Tibial artery (tissue), 4 donors: ENCODE measurements at regions not wholly inside any gene's neighbourhood (a gene's known extent, or its start where the extent isn't known, plus 50 kb on each side); places are given as distances from the start of the nearest gene placed in this dataset.

Source experiments
- DNase-seq, 2 donors: peaks; one replicate each; pipeline ENCODE4 v3.0.0-alpha.2; 2019
- H3K27ac ChIP-seq, 2 donors: fragments of 200-600 bp; sonication (generic) in 1 of 2; 1 replicate in 1 of 2; 2 replicates in 1 of 2; pipeline ENCODE4 v1.5.1; 2018 to 2019; ENCODE audit warnings: mild to moderate bottlenecking in 1 of 2
- H3K27me3 ChIP-seq, 2 donors: fragments of 200-600 bp; sonication (generic) in 1 of 2; one replicate each; pipeline versions ENCODE4 v1.5.1 to v1.6.0; 2016 to 2019
- H3K36me3 ChIP-seq, 3 donors: fragments of 200-600 bp; sonication (generic) in 2 of 3; one replicate each; pipeline ENCODE4 v1.5.1; 2016 to 2019; ENCODE audit warnings: mild to moderate bottlenecking in 2 of 3
- H3K4me1 ChIP-seq, 4 donors: fragments of 200-600 bp; sonication (generic) in 2 of 4; 1 replicate in 3 of 4; 2 replicates in 1 of 4; pipeline ENCODE4 v1.5.1; 2016 to 2019
- H3K4me3 ChIP-seq, 2 donors: fragments of 200-600 bp; sonication (generic) in 1 of 2; 1 replicate in 1 of 2; 2 replicates in 1 of 2; pipeline ENCODE4 v1.5.1; 2018 to 2019; ENCODE audit warnings: mild to moderate bottlenecking in 2 of 2
- H3K9me3 ChIP-seq, 3 donors: fragments of 200-600 bp; sonication (generic) in 1 of 3; one replicate each; pipeline ENCODE4 v1.5.1; 2016 to 2019
- intact Hi-C: fragments of 100-400 bp; cut with DNase I; formaldehyde crosslinking; loops from one replicate; pipeline ENCODE4 v1.15.0; 2023; ENCODE audit warnings: low total_unique reads
- TF ChIP-seq, protein P1 (sequence below), 2 experiments: fragments of 200-600 bp in 1 of 2; fragments of 450-650 bp in 1 of 2; IDR thresholded peaks; one replicate each; pipeline ENCODE4 v1.5.1; 2017 to 2019; ENCODE audit warnings: antibody characterized with exemption in 2 of 2, mild to moderate bottlenecking in 1 of 2, moderate library complexity in 1 of 2

GRCh38 chr1:5664906-5665875 is 327.0 kb downstream of the NPHP4 start:
- TF ChIP-seq, protein P1, sequence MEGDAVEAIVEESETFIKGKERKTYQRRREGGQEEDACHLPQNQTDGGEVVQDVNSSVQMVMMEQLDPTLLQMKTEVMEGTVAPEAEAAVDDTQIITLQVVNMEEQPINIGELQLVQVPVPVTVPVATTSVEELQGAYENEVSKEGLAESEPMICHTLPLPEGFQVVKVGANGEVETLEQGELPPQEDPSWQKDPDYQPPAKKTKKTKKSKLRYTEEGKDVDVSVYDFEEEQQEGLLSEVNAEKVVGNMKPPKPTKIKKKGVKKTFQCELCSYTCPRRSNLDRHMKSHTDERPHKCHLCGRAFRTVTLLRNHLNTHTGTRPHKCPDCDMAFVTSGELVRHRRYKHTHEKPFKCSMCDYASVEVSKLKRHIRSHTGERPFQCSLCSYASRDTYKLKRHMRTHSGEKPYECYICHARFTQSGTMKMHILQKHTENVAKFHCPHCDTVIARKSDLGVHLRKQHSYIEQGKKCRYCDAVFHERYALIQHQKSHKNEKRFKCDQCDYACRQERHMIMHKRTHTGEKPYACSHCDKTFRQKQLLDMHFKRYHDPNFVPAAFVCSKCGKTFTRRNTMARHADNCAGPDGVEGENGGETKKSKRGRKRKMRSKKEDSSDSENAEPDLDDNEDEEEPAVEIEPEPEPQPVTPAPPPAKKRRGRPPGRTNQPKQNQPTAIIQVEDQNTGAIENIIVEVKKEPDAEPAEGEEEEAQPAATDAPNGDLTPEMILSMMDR (IDR thresholded peaks at IDR 0.05): no peak
- Histone ChIP-seq H3K27ac (no peak overlapping the region), H3K4me3 (no peak overlapping the region), H3K27me3 (peaks cover 0 to 38% of the 10 kb centered on the region in 2 donors), H3K9me3 (no peaks in the 10 kb centered on the region), H3K36me3 (no peaks in the 10 kb centered on the region), H3K4me1 (peaks cover 0 to 4% (median 0%) of the 10 kb centered on the region in 4 donors)
- intact Hi-C loops: no loop called here
- DNase-seq: no peak

DNA sequence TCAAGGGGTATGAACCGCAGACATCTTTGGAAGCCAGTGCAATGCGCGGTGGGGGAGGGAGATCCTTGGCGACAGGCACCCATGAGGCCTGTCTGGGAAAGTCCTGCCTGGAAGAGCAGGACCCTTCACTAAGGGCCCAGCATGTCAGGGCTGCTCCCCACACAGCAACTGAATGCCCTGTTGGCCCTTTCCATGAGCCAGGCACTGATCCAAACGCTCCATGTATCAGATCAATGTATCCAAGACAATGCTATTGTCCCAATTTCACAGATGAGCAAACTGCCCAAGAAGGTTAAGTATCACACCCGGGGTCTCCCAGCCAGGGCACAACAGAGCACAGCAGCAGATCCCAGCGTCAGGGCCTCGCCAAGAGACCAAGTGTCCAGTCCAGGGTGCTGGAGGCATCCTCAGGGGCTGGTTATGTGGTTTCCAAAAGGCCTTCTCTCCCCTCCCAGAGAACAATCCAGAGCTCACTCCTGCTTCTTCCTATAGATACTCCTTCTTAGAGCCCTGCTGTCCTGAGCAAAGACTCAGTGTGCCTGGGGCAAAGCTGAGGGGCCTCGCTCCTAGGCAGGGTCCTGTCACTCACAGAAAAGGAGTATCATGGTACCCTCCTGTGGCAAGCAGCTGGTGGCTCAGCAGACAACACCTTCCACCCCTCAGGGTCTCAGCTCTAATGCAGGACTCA is 328.0 kb downstream of the NPHP4 start:
- Histone ChIP-seq H3K9me3 (no peaks in the 10 kb centered on the region), H3K27me3 (peaks cover 0 to 38% of the 10 kb centered on the region in 2 donors)
- intact Hi-C loops: no loop called here

GRCh38 chr1:5662744-5663126 is 329.5 kb downstream of the NPHP4 start:
- Histone ChIP-seq H3K4me1 (peaks cover 0 to 8% (median 0%) of the 10 kb centered on the region in 4 donors), H3K9me3 (no peaks in the 10 kb centered on the region), H3K4me3 (no peak overlapping the region), H3K27ac (no peak overlapping the region), H3K27me3 (peaks cover 0 to 38% of the 10 kb centered on the region in 2 donors), H3K36me3 (no peaks in the 10 kb centered on the region)
- intact Hi-C loops: no loop called here
- TF ChIP-seq, protein P1 (IDR thresholded peaks at IDR 0.05): no peak
- peak in 1 of 2 donors; percentile 51 for DNase-seq

More for the DNA sequence above, 328.0 kb downstream of the NPHP4 start:
- DNase-seq: no peak
- H3K36me3 ChIP-seq: no peaks in the 10 kb centered on the region
- no peak overlapping the region for H3K27ac ChIP-seq
- no peak overlapping the region for H3K4me3 ChIP-seq
- TF ChIP-seq, protein P1 (IDR thresholded peaks at IDR 0.05): no peak
- H3K4me1 ChIP-seq: peaks cover 0 to 8% (median 0%) of the 10 kb centered on the region in 4 donors

DNA sequence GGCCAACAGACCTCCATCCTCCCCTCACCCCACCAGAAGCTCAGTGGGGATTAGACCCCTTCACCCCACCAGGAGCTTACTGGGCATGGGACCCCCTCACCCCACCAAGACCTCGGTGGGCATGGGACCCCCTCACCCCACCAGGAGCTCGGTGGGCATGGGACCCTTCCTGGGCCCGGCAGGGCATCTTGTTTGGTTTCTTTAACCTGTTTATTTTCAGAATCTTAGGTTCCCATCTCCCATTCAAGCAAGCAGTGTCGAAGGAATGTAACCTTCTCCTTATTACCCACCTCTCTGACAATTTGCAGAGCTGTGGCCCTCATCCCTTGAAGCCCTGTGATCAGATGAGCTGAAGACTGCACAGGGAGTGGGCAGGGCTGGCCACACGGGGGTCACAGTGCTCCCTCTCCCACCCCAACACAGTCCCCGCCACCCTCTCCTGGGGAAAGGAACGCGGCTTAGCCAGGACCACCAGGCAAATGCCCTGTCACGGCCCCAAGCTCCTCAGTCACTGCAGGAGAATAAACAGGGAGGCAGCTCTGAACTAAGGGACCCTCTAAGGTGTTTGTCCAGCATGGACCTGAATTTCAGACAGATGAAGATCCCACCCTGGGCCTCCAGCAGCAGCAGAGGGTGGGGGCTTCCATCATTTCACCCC is 330.0 kb downstream of the NPHP4 start:
- H3K27ac ChIP-seq: no peak overlapping the region
- H3K27me3 ChIP-seq: peaks cover 0 to 38% of the 10 kb centered on the region in 2 donors
- H3K4me3 ChIP-seq: no peak overlapping the region
- TF ChIP-seq, protein P1 (IDR thresholded peaks at IDR 0.05): no peak
- DNase-seq: no peak
- intact Hi-C loops: no loop called here
- H3K36me3 ChIP-seq: no peaks in the 10 kb centered on the region
- H3K4me1 ChIP-seq: peaks cover 0 to 8% (median 0%) of the 10 kb centered on the region in 4 donors
- H3K9me3 ChIP-seq: no peaks in the 10 kb centered on the region
